ENCODE measurements at regions not wholly inside any gene's neighbourhood (a gene's known extent, or its start where the extent isn't known, plus 50 kb on each side); places are given as distances from the start of the nearest gene placed in this dataset.

GRCh38 chr1:80678438-80678837, 1122.3 kb upstream of the ADGRL2 start:
- TF ChIP-seq CTCF (IDR thresholded peaks at IDR 0.05) = no peak
- no peaks in the 10 kb centered on the region for H3K9me3 ChIP-seq

GRCh38 chr1:80675454-80675853, 1125.3 kb upstream of the ADGRL2 start:
- Histone ChIP-seq H3K9me3 (no peaks in the 10 kb centered on the region), H3K27ac (no peak overlapping the region), H3K4me3 (ENCODE audit: low read depth in 1 of 2, low read length in 1 of 2) (no peak overlapping the region), H3K27me3 (no peaks in the 10 kb centered on the region), H3K36me3 (no peaks in the 10 kb centered on the region), H3K4me1 (ENCODE audit: control insufficient read depth in 1 of 2, insufficient read depth in 1 of 2, low read depth in 1 of 2, low read length in 1 of 2) (no peaks in the 10 kb centered on the region)
- no peak for TF ChIP-seq CTCF (IDR thresholded peaks at IDR 0.05)

More at GRCh38 chr1:80678438-80678837, 1122.3 kb upstream of the ADGRL2 start:
- H3K27me3 ChIP-seq = no peaks in the 10 kb centered on the region
- no peaks in the 10 kb centered on the region for H3K4me1 ChIP-seq (ENCODE audit: control insufficient read depth in 1 of 2, insufficient read depth in 1 of 2, low read depth in 1 of 2, low read length in 1 of 2)
- no peak overlapping the region for H3K27ac ChIP-seq
- H3K36me3 ChIP-seq = no peaks in the 10 kb centered on the region
- no peak overlapping the region for H3K4me3 ChIP-seq (ENCODE audit: low read depth in 1 of 2, low read length in 1 of 2)

GRCh38 chr1:80673935-80674597, 1126.7 kb upstream of the ADGRL2 start:
- Histone ChIP-seq H3K27me3 (no peaks in the 10 kb centered on the region), H3K4me1 (ENCODE audit: control insufficient read depth in 1 of 2, insufficient read depth in 1 of 2, low read depth in 1 of 2, low read length in 1 of 2) (no peaks in the 10 kb centered on the region), H3K9me3 (no peaks in the 10 kb centered on the region), H3K4me3 (ENCODE audit: low read depth in 1 of 2, low read length in 1 of 2) (peak overlapping the region in 1 of 2 experiments; percentile 11), H3K27ac (no peak overlapping the region), H3K36me3 (no peaks in the 10 kb centered on the region)
- no peak for TF ChIP-seq CTCF (IDR thresholded peaks at IDR 0.05)

- Histone ChIP-seq H3K36me3 (no peaks in the 10 kb centered on the region), H3K4me1 (ENCODE audit: control insufficient read depth in 1 of 2, insufficient read depth in 1 of 2, low read depth in 1 of 2, low read length in 1 of 2) (no peaks in the 10 kb centered on the region), H3K27me3 (no peaks in the 10 kb centered on the region), H3K27ac (no peak overlapping the region), H3K4me3 (ENCODE audit: low read depth in 1 of 2, low read length in 1 of 2) (no peak overlapping the region), H3K9me3 (no peaks in the 10 kb centered on the region)
- no peak for TF ChIP-seq CTCF (IDR thresholded peaks at IDR 0.05)
These were observed 1132.4 kb upstream of the ADGRL2 start for GRCh38 chr1:80668372-80668771.

GRCh38 chr1:80666073-80666472, 1134.7 kb upstream of the ADGRL2 start:
- Histone ChIP-seq H3K27me3 (no peaks in the 10 kb centered on the region), H3K9me3 (no peaks in the 10 kb centered on the region), H3K36me3 (no peaks in the 10 kb centered on the region), H3K4me3 (ENCODE audit: low read depth in 1 of 2, low read length in 1 of 2) (no peak overlapping the region), H3K4me1 (ENCODE audit: control insufficient read depth in 1 of 2, insufficient read depth in 1 of 2, low read depth in 1 of 2, low read length in 1 of 2) (no peaks in the 10 kb centered on the region), H3K27ac (no peak overlapping the region)
- TF ChIP-seq CTCF (IDR thresholded peaks at IDR 0.05) = no peak

Measured in neutrophil (primary cell).